Aorta (tissue), 5 donors: ENCODE measurements at regions not wholly inside any gene's neighbourhood (a gene's known extent, or its start where the extent isn't known, plus 50 kb on each side); places are given as distances from the start of the nearest gene placed in this dataset.
"Not testable (repeated sequence)": the region's sequence is repeated elsewhere in the genome, so short reads cannot be mapped to it uniquely, and the experiment has no call there.

ENCODE experiments used
- ATAC-seq: fragments of 200-7000 bp; cut with Tn5 transposase; one replicate; pipeline ENCODE4 v1.9.1; 2022; ENCODE audit warnings: moderate library complexity; ENCODE audit not compliant: low FRiP score
- DNase-seq, 2 donors: peaks; one replicate each; pipeline ENCODE4 v3.0.0-alpha.2; 2020
- H3K27ac ChIP-seq, 2 donors: one replicate each; pipeline ENCODE4 v1.5.1; 2013; ENCODE audit warnings: low read length in 2 of 2, mild to moderate bottlenecking in 2 of 2, moderate library complexity in 2 of 2, control low read depth in 1 of 2, inconsistent platforms in 1 of 2, low read depth in 1 of 2
- H3K27me3 ChIP-seq, 2 donors: one replicate each; pipeline ENCODE4 v1.6.1; 2013; ENCODE audit warnings: control low read depth in 1 of 2, low read length in 1 of 2, mild to moderate bottlenecking in 1 of 2, moderate library complexity in 1 of 2; ENCODE audit not compliant: insufficient read depth in 2 of 2, control insufficient read depth in 1 of 2
- H3K36me3 ChIP-seq, 2 donors: one replicate each; pipeline ENCODE4 v1.6.1; 2013; ENCODE audit warnings: control low read depth in 1 of 2, low read length in 1 of 2, mild to moderate bottlenecking in 1 of 2; ENCODE audit not compliant: insufficient read depth in 2 of 2, control insufficient read depth in 1 of 2
- H3K4me1 ChIP-seq, 2 donors: one replicate each; pipeline ENCODE4 v1.6.1; 2013; ENCODE audit warnings: low read length in 2 of 2, control low read depth in 1 of 2, mild to moderate bottlenecking in 1 of 2, moderate library complexity in 1 of 2; ENCODE audit not compliant: insufficient read depth in 2 of 2, control insufficient read depth in 1 of 2
- H3K4me3 ChIP-seq, 2 donors: one replicate each; pipeline ENCODE4 v1.5.1; 2013; ENCODE audit warnings: low read length in 2 of 2, control low read depth in 1 of 2, mild to moderate bottlenecking in 1 of 2
- H3K9me3 ChIP-seq: one replicate; pipeline ENCODE4 v1.6.1; 2013; ENCODE audit warnings: mild to moderate bottlenecking, low read length; ENCODE audit not compliant: control insufficient read depth
- WGBS, 2 donors: extraction: QIAGEN DNeasy Blood & Tissue Kit; methylation state at CpG; one replicate each; pipeline ENCODE4 v1.1.7; 2013; 5-methylcytosine and 5-hydroxymethylcytosine counted together
- intact Hi-C, 2 donors: fragments of 100-400 bp; cut with DNase I; formaldehyde crosslinking; loops; one replicate each; pipeline versions ENCODE4 v1.14.2 to v1.15.0; 2022
- donor health status: healthy with polysubstance abuse.
- donor health status: Bipolar disorder and iron deficiency.
- donor health status: DM: no; HTN: no; CAD: no.
- donor health status: DM: no; HTN: no; CAD: no.
- donor health status: DM: yes; HTN: yes; CAD: no.

DNA sequence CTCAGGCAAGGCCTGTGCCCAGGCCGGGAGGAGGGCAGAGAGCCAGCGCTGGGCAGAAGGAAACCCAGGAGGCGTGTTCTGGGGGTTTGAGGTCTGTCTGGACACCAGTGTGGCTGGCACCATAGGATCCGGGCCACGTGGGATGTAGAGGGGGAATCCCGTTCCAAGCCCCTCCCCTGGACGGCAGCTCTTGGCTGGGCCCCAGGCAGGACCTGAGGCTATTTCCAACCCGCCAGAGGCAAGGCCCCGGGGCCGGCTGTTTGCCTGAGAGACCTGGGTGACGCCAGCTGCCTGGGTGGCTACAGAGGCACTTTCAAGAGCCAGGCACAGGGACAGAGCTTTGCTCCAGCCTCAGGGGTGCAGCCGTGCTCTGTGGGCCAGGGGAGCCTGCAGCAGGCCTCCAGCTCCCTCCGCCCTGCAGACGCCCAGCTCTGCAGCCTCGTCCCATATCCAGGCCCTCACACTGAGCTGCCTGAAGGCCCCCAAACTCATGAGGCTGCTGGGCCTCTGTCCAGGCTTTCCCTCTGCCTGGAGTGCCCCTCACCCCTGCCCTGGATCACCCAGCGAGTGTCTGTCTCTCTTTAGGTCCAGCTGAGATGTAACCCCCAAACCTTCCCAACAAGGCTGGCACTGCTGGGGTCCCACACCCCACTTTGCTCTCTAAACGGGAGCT lies 56.6 kb upstream of the EGFL7 start:
- Histone ChIP-seq H3K27ac (peak overlapping the region in 1 of 2 donors; percentile 60), H3K36me3 (no peaks in the 10 kb centered on the region), H3K4me1 (no peaks in the 10 kb centered on the region), H3K4me3 (no peak overlapping the region), H3K27me3 (no peaks in the 10 kb centered on the region), H3K9me3 (no peaks in the 10 kb centered on the region)
- peak; percentile 77 to 84 for DNase-seq
- intact Hi-C loops: loop anchor here in 1 of 2 donors (5.0 kb wide), 1 partner anchor 59 kb away; the partner anchor contains the start of gene NOTCH1
- ATAC-seq: peak; percentile 58
- WGBS, 2 donors: 12 to 18% methylated on average over 16 to 17 of the region's 17 CpGs

- Histone ChIP-seq H3K27me3 (no peaks in the 10 kb centered on the region), H3K4me1 (no peaks in the 10 kb centered on the region), H3K27ac (peak overlapping the region in 1 of 2 donors; percentile 52), H3K4me3 (no peak overlapping the region), H3K9me3 (no peaks in the 10 kb centered on the region), H3K36me3 (no peaks in the 10 kb centered on the region)
- WGBS, 2 donors: 48 to 57% methylated on average over 26 of the region's 26 CpGs
- intact Hi-C loops: loop anchor here in 1 of 2 donors (5.0 kb wide), 1 partner anchor 58 kb away; the partner anchor contains the start of gene NOTCH1
- peak; percentile 23 for ATAC-seq
- DNase-seq: no peak
These were observed 57.7 kb upstream of the EGFL7 start for GRCh38 chr9:136604823-136605525.

GRCh38 chr9:136603901-136604814 lies 58.3 kb upstream of the NOTCH1 start:
- Histone ChIP-seq H3K4me3 (no peak overlapping the region), H3K4me1 (no peaks in the 10 kb centered on the region), H3K36me3 (no peaks in the 10 kb centered on the region), H3K9me3 (no peaks in the 10 kb centered on the region), H3K27me3 (no peaks in the 10 kb centered on the region), H3K27ac (no peak overlapping the region)
- DNase-seq: no peak
- peak; percentile 10 for ATAC-seq
- intact Hi-C loops: no loop called here
- 90 to 92% methylated on average over 27 to 33 of the region's 33 CpGs for WGBS, 2 donors

DNA sequence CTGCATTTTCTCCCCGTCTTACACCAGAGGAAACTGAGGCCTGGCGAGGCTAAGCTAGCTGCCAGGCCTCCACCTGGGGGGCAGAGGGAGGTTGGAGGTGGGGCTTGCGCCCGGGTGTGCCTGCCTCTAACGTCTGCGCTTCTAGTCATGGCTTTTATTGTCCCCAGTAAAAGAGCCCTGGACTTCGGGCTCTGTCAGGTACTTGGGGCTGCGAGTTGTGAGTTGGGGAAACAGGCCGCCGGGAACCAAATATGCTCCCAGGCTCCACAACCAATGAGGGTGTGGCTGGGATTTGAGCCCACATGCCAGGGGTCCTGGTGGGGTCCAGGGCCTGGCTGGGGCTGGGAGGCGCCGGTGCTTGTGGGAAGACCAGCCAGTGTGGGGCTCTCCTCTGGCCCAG lies 57.4 kb upstream of the NOTCH1 start:
- H3K27ac ChIP-seq: no peak overlapping the region
- 90 to 94% methylated on average over 12 of the region's 12 CpGs for WGBS, 2 donors

DNA sequence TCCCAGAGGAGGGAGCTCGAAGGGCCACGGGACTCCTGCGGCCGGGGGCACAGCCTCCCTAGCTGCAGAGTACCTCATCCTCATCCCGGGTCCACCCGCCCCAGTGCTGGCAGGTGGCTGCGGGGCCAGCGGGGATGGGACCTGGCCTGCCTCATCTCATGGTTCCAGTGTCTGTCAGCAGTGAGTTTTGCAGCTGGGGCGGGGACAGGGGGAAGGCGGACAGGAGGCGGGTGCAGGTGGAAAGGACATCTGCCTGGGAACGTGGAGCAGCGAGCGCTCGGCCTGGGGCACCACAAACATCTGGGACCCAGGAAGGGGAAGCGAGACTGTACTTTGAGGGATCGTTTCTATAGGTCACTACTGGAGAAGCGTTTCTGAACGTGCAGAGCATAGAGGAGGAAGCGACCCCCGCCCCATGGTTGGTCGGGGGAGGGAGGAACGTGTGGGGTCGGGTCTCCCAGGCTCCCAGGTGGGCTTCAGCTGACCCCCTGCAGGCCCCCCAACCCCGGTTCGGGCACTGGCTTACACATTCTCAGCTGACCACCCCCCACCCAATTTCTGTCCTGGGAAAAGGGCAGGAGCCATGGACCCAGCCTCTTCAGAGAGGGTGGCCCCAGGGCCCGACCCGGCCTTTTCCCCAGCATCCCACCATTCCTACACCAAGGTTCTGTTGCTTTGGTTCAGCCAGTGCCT lies 56.5 kb upstream of the NOTCH1 start:
- no peaks in the 10 kb centered on the region for H3K4me1 ChIP-seq
- no peaks in the 10 kb centered on the region for H3K36me3 ChIP-seq
- H3K4me3 ChIP-seq: no peak overlapping the region
- no peak for ATAC-seq
- WGBS, 2 donors: 82 to 85% methylated on average over 28 of the region's 28 CpGs
- intact Hi-C loops: no loop called here
- DNase-seq: no peak
- H3K27ac ChIP-seq: no peak overlapping the region
- H3K27me3 ChIP-seq: no peaks in the 10 kb centered on the region
- H3K9me3 ChIP-seq: no peaks in the 10 kb centered on the region

More for the DNA sequence above, 57.4 kb upstream of the NOTCH1 start:
- ATAC-seq (no peak), DNase-seq (no peak)
- no peaks in the 10 kb centered on the region for H3K9me3 ChIP-seq
- H3K36me3 ChIP-seq: no peaks in the 10 kb centered on the region
- H3K27me3 ChIP-seq: no peaks in the 10 kb centered on the region
- intact Hi-C loops: no loop called here
- no peaks in the 10 kb centered on the region for H3K4me1 ChIP-seq
- H3K4me3 ChIP-seq: no peak overlapping the region

DNA sequence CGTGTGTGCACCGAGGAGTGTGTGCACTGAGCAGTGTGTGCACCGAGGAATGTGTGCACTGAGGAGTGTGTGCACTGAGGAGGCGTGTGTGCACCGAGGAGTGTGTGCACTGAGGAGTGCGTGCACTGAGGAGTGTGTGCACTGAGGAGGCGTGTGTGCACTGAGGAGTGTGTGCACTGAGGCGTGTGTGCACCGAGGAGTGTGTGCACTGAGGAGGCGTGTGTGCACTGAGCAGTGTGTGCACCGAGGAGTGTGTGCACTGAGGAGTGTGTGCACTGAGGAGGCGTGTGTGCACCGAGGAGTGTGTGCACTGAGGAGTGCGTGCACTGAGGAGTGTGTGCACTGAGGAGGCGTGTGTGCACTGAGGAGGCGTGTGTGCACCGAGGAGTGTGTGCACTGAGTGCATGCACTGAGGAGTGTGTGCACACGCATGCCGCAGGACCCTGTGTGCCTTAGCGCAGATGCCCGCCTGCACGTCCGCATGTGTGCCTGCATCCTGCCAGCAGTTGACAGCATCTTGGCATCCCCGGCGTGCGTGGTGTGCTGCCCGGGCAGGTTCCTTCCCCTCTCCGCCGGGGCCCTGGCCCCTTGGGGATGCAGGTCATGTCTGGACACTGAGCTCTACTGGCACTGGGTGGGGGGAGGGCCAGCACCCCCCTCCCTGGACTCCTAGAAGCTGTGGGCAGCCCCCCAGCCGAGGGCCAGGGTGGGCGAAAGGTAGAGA lies 55.6 kb upstream of the NOTCH1 start:
- ATAC-seq, DNase-seq, intact Hi-C loops, H3K4me3 ChIP-seq, H3K9me3 ChIP-seq, H3K4me1 ChIP-seq, H3K36me3 ChIP-seq, H3K27me3 ChIP-seq, H3K27ac ChIP-seq: not testable (repeated sequence)
- 49 to 50% methylated on average over 29 to 31 of the region's 31 CpGs for WGBS, 2 donors

- no peak for ATAC-seq
- no peaks in the 10 kb centered on the region for H3K4me1 ChIP-seq
- DNase-seq: no peak
- WGBS, 2 donors: 41 to 46% methylated on average over 27 to 29 of the region's 29 CpGs
- intact Hi-C loops: no loop called here
- H3K27ac ChIP-seq: no peak overlapping the region
- no peak overlapping the region for H3K4me3 ChIP-seq
- no peaks in the 10 kb centered on the region for H3K27me3 ChIP-seq
- no peaks in the 10 kb centered on the region for H3K36me3 ChIP-seq
- no peaks in the 10 kb centered on the region for H3K9me3 ChIP-seq
These were observed 54.2 kb upstream of the NOTCH1 start for GRCh38 chr9:136599811-136600660.
